Occipital lobe (tissue), 1 donor: ENCODE measurements at regions not wholly inside any gene's neighbourhood (a gene's known extent, or its start where the extent isn't known, plus 50 kb on each side); places are given as distances from the start of the nearest gene placed in this dataset.
A peak's percentile ranks its signal among the peaks of the same experiment; 100 is the strongest.

Experiments used
- DNase-seq: peaks from one replicate; lab custom pipeline; 2025; lab: John Stamatoyannopoulos, UW

GRCh38 chr5:165244407-165244806 is 1739.0 kb downstream of the MAT2B start:
- no peak for DNase-seq

- DNase-seq, result peak; percentile 7
Measured at GRCh38 chr5:165258197-165258771, 1752.9 kb downstream of the MAT2B start.

GRCh38 chr5:165260426-165260825 is 1755.0 kb downstream of the MAT2B start:
- DNase-seq, result no peak

DNA sequence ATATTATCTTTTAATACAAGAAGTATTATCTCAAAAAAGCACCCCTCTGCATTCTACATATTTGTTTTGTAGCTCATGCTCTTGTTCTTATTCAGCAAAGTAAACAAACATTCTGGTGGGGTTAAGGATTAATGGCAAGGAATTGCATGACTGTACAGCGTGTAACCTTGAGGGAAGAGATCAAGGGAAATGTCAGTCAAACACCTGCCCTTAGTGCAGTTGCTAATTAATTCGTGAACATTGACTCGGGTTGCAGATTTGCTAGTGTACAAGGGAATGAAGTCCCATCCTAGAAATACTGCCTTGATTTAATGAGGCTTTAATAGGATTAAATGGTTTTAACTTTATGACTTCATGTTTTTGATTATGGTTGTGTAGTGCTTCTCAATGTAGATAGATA is 1758.1 kb downstream of the MAT2B start:
- no peak for DNase-seq

DNA sequence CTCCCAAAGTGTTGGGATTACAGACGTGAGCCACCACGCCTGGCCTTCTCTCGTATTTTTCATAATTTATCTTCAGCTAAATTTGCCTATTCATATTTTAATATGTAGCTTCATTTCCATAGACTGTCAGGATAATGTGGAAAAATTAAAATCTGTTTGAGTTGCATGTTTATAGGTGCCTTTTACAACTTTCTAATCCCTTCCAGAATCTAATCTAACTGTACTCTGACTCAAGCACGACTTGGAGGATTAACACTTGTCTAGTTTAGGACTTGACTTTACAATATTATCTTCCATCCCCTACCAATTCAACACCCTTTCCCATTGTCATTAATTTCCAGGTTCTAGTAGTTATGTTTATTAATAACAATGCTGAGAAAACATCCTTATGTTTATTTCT is 1761.5 kb downstream of the MAT2B start:
- no peak for DNase-seq

GRCh38 chr5:165272436-165272835 is 1767.0 kb downstream of the MAT2B start:
- no peak for DNase-seq

DNA sequence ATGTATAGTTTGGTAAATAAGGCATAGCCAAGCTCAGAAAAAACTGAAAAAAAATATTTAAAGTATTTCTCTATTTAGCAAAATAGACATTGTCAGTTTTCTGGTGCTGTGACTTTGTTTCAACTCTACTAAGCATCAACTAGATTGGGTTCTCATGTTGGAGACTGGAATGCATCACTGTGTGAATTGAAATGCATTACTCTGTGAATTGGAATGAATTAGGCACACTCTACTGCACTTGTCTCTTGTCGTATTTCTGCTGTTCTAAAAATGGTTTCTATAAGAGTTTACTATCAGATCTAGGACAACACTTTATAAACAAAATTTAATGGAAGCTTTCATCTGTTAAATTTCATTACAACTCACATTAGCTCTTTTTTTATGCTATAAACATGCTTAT is 1772.2 kb downstream of the MAT2B start:
- no peak for DNase-seq

DNA sequence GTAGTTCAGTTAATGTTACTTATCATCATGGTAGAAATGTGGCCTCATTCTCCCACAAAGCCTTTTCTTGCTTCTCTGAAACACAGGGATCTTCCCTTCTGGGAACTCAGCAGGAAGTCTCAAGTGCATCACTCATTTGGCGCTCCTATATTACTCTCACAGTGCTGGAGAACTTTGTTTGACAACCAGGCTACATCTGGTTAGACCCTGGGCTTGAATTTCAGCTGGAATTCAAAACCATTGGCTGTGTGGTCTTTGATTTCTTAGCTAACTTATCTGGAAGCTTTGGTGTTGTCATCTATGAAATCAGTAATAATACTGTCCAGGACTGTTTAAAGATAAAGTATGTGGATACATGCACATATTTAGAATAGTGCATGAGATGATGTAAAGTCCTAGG is 1777.1 kb downstream of the MAT2B start:
- DNase-seq, result no peak

GRCh38 chr5:165286692-165287091 is 1781.3 kb downstream of the MAT2B start:
- no peak for DNase-seq

DNA sequence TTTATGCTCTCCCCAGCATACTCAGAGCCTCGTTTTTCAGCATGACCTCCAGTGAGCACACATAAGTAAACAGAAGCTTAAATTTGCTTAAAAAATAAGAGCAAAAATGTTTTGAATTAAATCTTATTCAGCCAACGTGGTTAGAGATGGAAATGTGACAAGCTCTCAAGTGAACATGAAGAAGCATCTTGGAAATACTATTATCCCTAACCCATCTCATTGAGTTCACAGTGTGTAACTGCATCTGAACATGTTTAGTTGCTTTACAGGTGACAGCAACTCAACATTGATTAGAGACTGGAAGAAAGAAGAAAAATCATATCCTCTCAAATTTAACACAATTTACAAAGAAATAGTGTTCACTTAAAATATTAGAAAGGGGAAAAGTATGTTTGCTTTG is 1785.1 kb downstream of the MAT2B start:
- no peak for DNase-seq

- no peak for DNase-seq
Measured at GRCh38 chr5:165296401-165297130, 1791.1 kb downstream of the MAT2B start.

- DNase-seq, result no peak
Measured at GRCh38 chr5:165304193-165304827, 1798.9 kb downstream of the MAT2B start.

GRCh38 chr5:165305596-165305995 is 1800.2 kb downstream of the MAT2B start:
- DNase-seq, result no peak

DNA sequence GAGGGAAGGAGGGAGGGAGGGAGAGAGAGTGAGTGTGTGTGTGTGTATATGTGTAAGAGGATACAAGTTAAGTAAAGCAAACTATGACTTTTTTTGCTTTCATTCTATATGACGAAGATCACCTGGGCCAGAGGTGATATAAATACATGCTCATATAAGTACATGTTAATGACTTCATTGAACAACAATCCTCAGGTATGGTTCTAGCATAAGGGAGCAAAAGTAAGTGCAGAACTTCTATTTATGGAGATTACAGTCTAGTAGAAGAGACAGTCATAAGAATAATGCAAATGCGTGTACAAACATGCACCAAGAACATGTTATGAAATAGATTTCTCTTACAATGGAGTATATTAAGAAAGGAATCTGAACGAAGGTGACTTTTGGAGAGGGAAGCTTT is 1804.0 kb downstream of the MAT2B start:
- DNase-seq, result no peak

DNA sequence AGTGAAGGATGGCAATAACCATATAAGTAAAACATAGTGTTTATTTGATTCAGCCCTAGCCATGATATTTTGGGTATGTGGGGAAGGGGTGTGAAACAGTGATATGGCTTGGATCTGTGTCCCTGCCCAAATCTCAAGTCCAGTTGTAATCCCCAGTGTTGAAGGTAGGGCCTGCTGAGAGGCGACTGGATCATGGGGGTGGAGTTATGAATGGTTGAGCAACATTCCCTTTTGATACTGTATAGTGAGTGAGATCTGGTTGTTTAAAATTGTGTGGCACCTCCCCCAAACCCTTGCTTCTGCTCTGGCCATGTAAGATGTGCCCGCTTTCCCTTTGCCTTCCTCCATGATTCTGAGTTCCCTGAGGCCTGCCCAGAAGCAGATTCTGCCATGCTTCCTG is 1804.6 kb downstream of the MAT2B start:
- DNase-seq, result no peak

DNA sequence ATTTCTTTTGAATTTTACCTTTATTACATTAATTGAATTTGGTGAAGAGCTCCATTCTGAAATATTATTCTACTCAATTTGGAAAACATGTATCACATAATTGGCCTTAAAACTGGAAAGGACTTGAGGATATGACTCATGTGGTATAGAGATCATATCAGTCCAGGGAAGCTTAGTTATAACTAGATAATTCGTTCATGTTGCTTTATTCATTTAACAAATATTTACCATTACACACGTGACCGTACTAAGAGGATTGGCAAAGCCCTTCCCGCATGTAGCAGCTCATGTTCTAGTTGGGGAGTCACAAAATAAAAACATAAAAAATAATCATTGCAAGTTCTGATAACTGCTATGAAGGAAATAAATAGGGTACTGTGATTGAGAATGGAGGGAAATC is 1816.5 kb downstream of the MAT2B start:
- DNase-seq, result no peak

DNA sequence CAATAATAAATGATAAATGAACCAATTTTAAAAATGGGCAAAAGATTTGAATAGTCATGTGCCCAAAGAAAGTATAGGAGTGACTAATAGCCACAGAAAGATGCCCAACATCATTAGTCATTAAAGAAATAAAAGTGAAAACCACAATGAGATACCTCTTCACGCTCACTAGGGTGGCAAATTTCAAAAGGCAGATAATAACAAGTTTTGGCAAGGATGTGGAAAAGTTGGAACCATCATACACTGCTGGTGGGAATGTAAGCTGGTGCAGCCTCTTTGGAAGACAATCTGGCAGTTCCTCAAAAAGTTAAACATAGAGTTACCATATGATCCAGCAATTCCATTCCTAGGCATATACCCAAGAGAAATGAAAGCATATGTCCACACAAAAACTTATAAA is 1819.8 kb downstream of the MAT2B start:
- no peak for DNase-seq

DNA sequence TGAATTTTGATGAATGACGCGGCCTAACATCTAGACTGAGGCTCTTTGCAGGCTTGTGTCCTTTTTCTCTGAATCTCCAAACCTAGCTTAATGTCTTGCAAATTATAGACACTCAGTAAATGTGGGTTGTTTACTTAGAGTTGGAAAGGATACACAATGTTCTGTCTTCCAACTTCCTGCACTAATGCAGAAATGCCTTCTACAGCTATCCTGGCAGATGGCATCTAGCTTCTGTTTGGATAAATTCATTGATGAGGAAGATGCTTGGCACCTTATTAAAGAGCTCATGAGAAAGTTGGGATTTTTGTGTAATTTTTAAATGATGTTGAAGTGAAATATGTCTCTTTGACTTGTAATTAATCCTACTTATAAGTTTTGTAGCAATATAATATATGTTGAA is 1822.2 kb downstream of the MAT2B start:
- no peak for DNase-seq

DNA sequence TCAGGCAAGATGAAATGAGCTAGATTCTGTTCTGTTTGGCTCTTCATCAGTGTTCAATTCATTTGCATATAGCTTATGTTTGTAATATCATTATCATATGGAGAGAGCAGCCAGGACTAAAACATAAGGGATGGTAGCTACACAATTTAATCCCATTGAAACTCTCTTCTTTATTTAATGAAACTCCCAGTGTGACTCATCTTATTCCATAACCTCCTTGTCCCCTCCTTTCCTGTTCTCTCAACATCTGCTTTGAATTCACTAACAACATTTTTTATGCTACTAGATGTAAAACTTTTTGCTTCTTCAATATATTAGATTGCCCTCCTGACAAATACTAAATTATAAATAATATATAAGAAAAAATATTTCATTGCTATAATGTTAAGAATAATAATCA is 1823.4 kb downstream of the MAT2B start:
- no peak for DNase-seq

- DNase-seq, result no peak
Measured at GRCh38 chr5:165333623-165334022, 1828.2 kb downstream of the MAT2B start.

DNA sequence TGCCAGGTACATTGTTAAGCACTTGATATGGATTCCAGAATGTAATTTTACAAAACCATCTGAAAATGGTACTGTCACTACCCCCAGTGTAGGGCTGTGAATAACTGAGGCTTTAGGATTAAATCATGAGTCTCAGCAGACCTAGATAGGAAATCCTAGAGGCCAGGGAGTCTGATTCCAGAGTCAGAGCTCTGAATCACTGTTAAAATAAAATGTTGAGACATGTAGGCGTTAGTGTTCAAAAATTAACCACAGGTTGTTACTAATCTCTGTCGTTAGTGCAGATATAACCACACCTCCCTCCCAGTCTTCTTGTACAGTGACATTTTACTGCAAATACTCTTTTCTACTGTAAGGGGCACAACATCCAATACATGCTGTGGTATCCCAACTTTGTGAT is 1828.8 kb downstream of the MAT2B start:
- DNase-seq, result no peak

GRCh38 chr5:165349735-165350134 is 1844.3 kb downstream of the MAT2B start:
- DNase-seq, result no peak

GRCh38 chr5:165351342-165351741 is 1845.9 kb downstream of the MAT2B start:
- no peak for DNase-seq
